ENCODE measurements at regions not wholly inside any gene's neighbourhood (a gene's known extent, or its start where the extent isn't known, plus 50 kb on each side); places are given as distances from the start of the nearest gene placed in this dataset.
A peak's percentile ranks its signal among the peaks of the same experiment; 100 is the strongest.

DNA sequence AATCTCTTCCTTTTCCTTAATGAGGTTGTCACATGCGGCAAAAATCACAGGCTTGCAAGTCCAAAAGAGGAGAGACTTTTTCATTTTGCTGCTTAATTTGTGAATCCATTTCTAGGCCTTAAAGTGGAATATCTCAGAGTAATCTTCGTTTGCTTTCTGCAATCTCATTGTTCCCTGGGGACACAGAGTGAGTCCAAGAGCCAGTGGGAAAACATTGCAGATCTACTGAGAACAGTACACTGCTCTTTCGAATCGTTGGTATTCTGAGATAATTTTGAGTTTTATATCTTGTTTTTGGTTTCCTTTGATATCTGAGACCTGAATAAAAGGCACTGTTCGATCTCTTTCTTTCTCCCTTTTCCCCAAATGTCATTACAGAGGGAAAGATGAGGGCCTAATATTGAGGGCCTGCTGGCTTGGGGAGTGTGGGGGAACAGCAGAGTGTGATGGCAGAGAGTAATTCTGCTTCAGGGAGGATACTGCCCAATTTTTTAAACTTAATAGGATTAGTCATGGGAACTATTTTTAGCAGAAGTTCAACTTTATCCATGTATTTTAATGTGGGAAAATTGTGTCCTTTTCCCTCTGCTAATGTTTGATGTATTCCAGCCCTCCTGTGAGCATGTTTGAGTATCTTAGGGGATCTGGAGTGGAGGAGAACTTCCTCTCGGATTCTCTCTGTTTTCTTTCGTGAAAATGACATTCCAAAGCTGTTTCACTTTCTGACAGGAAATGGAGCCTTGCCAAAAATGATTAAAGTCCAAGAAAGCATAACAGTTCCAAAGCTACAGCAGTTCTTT, 418.2 kb upstream of the ZEB2 start:
- no peaks in the 10 kb centered on the region for H3K36me3 Mint-ChIP-seq (ENCODE audit: unreplicated experiment)
- no peaks in the 10 kb centered on the region for H3K27me3 Mint-ChIP-seq (ENCODE audit: unreplicated experiment)
- no peak for DNase-seq (ENCODE audit: extremely low spot score, unreplicated experiment)
- H3K4me1 Mint-ChIP-seq (ENCODE audit: unreplicated experiment): peaks cover 60% of the 10 kb centered on the region
- peak overlapping the region; percentile 98 for H3K27ac Mint-ChIP-seq (ENCODE audit: unreplicated experiment)
- TF ChIP-seq, protein P1, sequence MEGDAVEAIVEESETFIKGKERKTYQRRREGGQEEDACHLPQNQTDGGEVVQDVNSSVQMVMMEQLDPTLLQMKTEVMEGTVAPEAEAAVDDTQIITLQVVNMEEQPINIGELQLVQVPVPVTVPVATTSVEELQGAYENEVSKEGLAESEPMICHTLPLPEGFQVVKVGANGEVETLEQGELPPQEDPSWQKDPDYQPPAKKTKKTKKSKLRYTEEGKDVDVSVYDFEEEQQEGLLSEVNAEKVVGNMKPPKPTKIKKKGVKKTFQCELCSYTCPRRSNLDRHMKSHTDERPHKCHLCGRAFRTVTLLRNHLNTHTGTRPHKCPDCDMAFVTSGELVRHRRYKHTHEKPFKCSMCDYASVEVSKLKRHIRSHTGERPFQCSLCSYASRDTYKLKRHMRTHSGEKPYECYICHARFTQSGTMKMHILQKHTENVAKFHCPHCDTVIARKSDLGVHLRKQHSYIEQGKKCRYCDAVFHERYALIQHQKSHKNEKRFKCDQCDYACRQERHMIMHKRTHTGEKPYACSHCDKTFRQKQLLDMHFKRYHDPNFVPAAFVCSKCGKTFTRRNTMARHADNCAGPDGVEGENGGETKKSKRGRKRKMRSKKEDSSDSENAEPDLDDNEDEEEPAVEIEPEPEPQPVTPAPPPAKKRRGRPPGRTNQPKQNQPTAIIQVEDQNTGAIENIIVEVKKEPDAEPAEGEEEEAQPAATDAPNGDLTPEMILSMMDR (IDR thresholded peaks at IDR 0.05): no peak
- H3K4me3 Mint-ChIP-seq (ENCODE audit: unreplicated experiment): peak overlapping the region; percentile 35
- H3K9me3 Mint-ChIP-seq (ENCODE audit: unreplicated experiment): no peaks in the 10 kb centered on the region

DNA sequence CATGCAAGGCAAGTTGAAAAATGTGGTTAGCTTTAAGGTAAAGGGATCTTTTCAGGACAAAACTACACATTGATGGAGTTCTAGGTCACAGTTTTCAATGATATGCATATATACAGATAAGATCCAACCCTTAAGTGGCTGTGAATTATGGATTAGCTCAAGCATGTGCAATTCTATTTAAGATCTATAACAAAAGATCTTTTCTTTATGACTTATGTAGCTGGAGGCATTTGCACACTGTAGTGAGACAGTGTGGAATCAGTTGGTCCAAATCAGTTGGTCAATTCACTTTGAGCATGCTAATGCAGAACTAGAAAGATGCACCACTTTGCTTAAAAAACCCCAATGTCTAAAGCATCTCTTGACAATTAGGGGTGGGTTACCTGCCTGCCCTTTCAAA, 417.1 kb upstream of the ZEB2 start:
- no peak for DNase-seq (ENCODE audit: extremely low spot score, unreplicated experiment)
- Mint-ChIP-seq H3K4me3 (ENCODE audit: unreplicated experiment) (no peak overlapping the region), H3K36me3 (ENCODE audit: unreplicated experiment) (no peaks in the 10 kb centered on the region), H3K27ac (ENCODE audit: unreplicated experiment) (peak overlapping the region; percentile 23), H3K27me3 (ENCODE audit: unreplicated experiment) (no peaks in the 10 kb centered on the region), H3K4me1 (ENCODE audit: unreplicated experiment) (peaks cover 49% of the 10 kb centered on the region), H3K9me3 (ENCODE audit: unreplicated experiment) (no peaks in the 10 kb centered on the region)
- TF ChIP-seq, protein P1 (IDR thresholded peaks at IDR 0.05): no peak

DNA sequence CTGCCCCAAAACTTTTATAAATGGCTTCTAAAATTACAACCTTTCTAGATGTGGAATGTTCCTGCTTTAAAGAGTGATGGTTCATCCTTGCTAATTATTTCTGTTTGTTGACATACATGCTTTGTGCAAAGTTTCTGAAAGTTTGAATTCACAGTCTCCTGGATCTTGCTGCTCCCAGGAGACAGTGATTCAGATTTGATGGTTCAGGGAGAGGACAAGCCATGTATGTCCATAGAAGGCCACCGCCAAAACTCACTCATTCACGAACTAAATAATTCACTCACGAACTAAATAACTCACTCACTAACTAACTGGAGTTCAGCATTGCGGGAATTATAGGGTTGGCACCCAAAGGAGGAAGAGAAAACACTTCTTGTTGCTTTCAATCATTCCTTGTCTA, 416.5 kb upstream of the ZEB2 start:
- no peak overlapping the region for H3K4me3 Mint-ChIP-seq (ENCODE audit: unreplicated experiment)
- H3K27ac Mint-ChIP-seq (ENCODE audit: unreplicated experiment): no peak overlapping the region
- no peak for DNase-seq (ENCODE audit: extremely low spot score, unreplicated experiment)
- TF ChIP-seq, protein P1 (IDR thresholded peaks at IDR 0.05): no peak
- H3K9me3 Mint-ChIP-seq (ENCODE audit: unreplicated experiment): no peaks in the 10 kb centered on the region
- peaks cover 44% of the 10 kb centered on the region for H3K4me1 Mint-ChIP-seq (ENCODE audit: unreplicated experiment)
- no peaks in the 10 kb centered on the region for H3K27me3 Mint-ChIP-seq (ENCODE audit: unreplicated experiment)
- H3K36me3 Mint-ChIP-seq (ENCODE audit: unreplicated experiment): no peaks in the 10 kb centered on the region

DNA sequence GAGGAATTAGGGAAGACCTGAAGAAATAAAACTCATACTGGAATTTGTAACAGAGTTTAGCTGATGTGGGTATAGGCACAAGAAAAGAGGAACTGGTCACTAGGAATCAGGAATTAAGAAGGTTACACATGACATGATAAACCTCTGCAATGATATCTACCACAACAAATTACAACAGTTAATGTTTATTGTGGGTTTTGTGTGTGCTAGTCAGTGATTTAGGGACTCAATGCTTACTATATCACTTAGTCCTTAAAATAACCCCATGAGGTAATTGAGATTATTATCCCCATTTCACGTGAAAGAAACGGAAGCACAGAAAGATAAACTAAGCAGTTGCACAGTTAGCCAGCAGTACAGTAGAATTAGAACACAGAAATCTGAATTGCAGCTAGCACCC, 415.8 kb upstream of the ZEB2 start:
- H3K36me3 Mint-ChIP-seq (ENCODE audit: unreplicated experiment): no peaks in the 10 kb centered on the region
- no peak overlapping the region for H3K27ac Mint-ChIP-seq (ENCODE audit: unreplicated experiment)
- no peak overlapping the region for H3K4me3 Mint-ChIP-seq (ENCODE audit: unreplicated experiment)
- H3K9me3 Mint-ChIP-seq (ENCODE audit: unreplicated experiment): no peaks in the 10 kb centered on the region
- peaks cover 39% of the 10 kb centered on the region for H3K4me1 Mint-ChIP-seq (ENCODE audit: unreplicated experiment)
- no peak for DNase-seq (ENCODE audit: extremely low spot score, unreplicated experiment)
- H3K27me3 Mint-ChIP-seq (ENCODE audit: unreplicated experiment): no peaks in the 10 kb centered on the region
- TF ChIP-seq, protein P1 (IDR thresholded peaks at IDR 0.05): no peak

DNA sequence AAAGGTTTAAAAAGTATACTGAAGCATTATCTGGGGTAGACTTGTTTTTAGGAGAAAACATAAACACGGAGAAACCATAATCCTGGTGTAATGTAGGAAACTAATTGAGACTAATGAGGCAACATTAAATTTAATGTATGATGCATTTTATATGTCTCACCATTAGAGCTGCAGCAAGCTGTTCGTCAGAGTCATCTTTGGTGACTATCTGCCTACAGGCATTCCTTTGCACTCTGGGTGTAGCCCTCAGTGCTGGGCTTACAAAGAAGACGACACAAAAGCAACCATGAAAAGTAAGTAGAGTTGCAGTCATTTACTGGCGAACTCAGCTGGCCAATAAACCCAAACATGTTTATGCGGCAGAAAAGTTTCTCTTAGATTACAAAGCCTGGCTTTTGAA, 415.3 kb upstream of the ZEB2 start:
- no peak for DNase-seq (ENCODE audit: extremely low spot score, unreplicated experiment)
- Mint-ChIP-seq H3K4me1 (ENCODE audit: unreplicated experiment) (peaks cover 34% of the 10 kb centered on the region), H3K4me3 (ENCODE audit: unreplicated experiment) (no peak overlapping the region), H3K36me3 (ENCODE audit: unreplicated experiment) (no peaks in the 10 kb centered on the region), H3K27ac (ENCODE audit: unreplicated experiment) (no peak overlapping the region), H3K9me3 (ENCODE audit: unreplicated experiment) (no peaks in the 10 kb centered on the region), H3K27me3 (ENCODE audit: unreplicated experiment) (no peaks in the 10 kb centered on the region)
- TF ChIP-seq, protein P1 (IDR thresholded peaks at IDR 0.05): no peak

Data from osteocyte (in vitro differentiated cells).